OCI-LY3 (cell line): ENCODE measurements at regions not wholly inside any gene's neighbourhood (a gene's known extent, or its start where the extent isn't known, plus 50 kb on each side); places are given as distances from the start of the nearest gene placed in this dataset.

Experiments used
- EZH2phosphoT487 ChIP-seq: fragments of 200-600 bp; shearing (Covaris generic); IDR thresholded peaks from 2 replicates; pipeline ENCODE4 v1.6.1; 2018; ENCODE audit warnings: antibody characterized with exemption, mixed run types, low read depth
- TF ChIP-seq, protein P1 (sequence below): fragments of 200-600, 300-600 bp; sonication (generic); IDR thresholded peaks from 2 replicates; pipeline ENCODE4 v1.5.1; 2014; ENCODE audit warnings: antibody characterized with exemption, low read length, low read depth

DNA sequence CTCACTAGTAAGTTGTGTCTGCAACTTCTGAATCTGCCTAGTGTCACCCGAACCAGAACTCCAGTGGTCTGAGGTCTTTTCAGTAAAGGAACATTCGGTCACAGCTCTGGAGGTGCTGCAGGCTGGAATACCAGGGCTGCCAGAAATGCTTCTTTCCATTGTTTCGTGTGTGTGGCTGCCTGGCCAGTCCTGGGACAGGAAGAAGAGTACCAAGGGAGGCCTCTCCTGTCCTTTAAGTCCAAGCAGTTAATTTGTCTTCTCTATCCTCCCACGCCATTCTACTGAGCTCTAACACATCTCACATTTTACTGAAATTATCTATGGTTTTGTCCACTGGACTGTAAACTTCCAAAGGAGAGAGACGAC is 196.0 kb downstream of the LNPK start:
- TF ChIP-seq, protein P1, sequence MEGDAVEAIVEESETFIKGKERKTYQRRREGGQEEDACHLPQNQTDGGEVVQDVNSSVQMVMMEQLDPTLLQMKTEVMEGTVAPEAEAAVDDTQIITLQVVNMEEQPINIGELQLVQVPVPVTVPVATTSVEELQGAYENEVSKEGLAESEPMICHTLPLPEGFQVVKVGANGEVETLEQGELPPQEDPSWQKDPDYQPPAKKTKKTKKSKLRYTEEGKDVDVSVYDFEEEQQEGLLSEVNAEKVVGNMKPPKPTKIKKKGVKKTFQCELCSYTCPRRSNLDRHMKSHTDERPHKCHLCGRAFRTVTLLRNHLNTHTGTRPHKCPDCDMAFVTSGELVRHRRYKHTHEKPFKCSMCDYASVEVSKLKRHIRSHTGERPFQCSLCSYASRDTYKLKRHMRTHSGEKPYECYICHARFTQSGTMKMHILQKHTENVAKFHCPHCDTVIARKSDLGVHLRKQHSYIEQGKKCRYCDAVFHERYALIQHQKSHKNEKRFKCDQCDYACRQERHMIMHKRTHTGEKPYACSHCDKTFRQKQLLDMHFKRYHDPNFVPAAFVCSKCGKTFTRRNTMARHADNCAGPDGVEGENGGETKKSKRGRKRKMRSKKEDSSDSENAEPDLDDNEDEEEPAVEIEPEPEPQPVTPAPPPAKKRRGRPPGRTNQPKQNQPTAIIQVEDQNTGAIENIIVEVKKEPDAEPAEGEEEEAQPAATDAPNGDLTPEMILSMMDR = no peak
- no peak for TF ChIP-seq EZH2phosphoT487
